GM18505 (cell line): ENCODE measurements at regions not wholly inside any gene's neighbourhood (a gene's known extent, or its start where the extent isn't known, plus 50 kb on each side); places are given as distances from the start of the nearest gene placed in this dataset.

ENCODE experiments used
- ATAC-seq: cut with Tn5 transposase; IDR thresholded peaks from one replicate; pipeline ENCODE4 v1.9.1; 2021; ENCODE audit not compliant: unreplicated experiment
- POLR2A ChIP-seq: IDR thresholded peaks from 4 replicates; pipeline ENCODE4 v1.6.1; 2011; ENCODE audit warnings: borderline replicate concordance; ENCODE audit not compliant: insufficient read depth, insufficient read length; ENCODE audit errors: extremely low read depth

- no peak for ATAC-seq
- no peak for TF ChIP-seq POLR2A
Observed at GRCh38 chr3:178900029-178900646, 171.5 kb downstream of the ZMAT3 start.

GRCh38 chr3:178895178-178895789 is 176.3 kb downstream of the ZMAT3 start:
- no peak for ATAC-seq

More at GRCh38 chr3:178895178-178895789, 176.3 kb downstream of the ZMAT3 start:
- no peak for TF ChIP-seq POLR2A
